HuH-7.5 (cell line): ENCODE measurements at regions not wholly inside any gene's neighbourhood (a gene's known extent, or its start where the extent isn't known, plus 50 kb on each side); places are given as distances from the start of the nearest gene placed in this dataset.

Experiments
- DNase-seq: peaks from one replicate; pipeline ENCODE4 v3.0.0; 2011; ENCODE audit warnings: low spot score

DNA sequence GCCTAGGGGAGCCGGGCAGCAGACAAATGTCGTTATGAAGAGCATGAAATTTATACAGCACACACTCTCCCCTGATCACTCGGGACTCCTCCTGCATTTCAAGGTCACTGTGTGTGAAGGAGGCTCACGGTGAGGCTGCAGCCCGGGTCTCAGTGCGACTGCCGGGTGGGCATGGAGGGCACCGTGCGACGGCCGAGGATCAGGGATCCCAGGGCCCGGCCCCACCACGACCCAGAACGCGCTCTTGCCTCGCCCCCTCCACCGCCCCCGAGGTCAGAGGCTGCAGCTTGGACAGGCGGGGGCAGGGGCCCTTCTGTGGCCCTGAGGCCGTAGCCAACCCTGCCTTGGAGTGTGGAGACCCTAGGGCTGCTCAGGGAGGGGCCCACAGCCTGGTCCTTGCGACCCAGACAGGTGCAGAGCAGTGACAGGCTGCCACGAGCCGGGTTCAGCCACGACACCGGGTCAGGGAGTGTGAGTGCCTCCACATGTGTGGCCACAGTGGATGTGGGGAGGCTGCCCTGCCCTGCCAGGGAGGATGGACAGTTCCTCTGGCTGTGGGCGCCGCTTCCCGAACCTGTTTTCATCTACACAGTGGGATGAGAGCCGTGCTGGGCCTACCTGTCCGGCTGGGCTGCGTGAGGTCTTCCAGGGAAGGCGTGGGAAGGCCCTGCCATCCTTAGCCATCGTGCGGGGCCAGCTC lies 89.3 kb upstream of the NKX1-1 start:
- DNase-seq, result no peak

DNA sequence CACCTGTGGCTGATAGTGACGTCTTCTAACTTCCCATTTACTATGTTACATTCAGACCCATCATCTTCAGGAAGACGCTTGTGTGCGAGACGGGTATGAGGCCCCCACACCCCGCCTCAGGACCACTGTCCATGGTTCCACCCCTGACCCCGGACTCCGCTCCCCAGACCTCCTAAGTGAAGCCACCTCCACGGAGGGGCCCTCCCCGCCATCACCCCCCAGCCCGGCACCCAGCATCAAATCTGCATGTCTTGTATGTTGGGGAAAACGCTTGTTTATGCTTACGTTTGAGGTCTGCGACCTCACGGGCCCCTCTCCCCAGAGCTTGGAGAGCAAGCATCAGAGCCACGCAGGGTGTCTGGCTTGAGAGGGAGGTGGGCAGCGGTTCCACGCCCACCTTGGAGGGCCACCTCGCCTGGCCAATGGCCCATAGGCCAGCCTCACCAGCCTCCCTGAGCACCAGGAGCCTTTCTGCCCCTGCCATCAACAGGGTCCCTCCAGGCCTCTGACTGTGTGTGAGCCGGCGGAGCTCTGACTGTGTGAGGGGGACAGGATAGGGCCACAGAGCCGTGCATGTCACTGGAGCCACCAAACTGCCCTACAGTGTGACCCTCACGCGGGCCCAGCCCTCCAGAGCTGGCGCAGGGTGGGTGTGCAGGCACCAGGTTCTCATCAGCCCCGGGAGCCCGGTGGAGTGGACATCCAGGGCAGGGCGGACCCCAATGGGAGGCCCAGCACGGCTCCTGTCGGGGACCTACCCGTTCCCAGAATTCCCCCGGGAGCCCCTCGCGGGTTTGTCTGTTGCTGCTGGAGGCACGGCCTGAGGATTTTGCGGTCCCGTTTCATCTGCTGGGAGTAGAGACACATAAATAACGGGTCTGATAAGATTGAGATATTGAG lies 88.4 kb upstream of the NKX1-1 start:
- no peak for DNase-seq

DNA sequence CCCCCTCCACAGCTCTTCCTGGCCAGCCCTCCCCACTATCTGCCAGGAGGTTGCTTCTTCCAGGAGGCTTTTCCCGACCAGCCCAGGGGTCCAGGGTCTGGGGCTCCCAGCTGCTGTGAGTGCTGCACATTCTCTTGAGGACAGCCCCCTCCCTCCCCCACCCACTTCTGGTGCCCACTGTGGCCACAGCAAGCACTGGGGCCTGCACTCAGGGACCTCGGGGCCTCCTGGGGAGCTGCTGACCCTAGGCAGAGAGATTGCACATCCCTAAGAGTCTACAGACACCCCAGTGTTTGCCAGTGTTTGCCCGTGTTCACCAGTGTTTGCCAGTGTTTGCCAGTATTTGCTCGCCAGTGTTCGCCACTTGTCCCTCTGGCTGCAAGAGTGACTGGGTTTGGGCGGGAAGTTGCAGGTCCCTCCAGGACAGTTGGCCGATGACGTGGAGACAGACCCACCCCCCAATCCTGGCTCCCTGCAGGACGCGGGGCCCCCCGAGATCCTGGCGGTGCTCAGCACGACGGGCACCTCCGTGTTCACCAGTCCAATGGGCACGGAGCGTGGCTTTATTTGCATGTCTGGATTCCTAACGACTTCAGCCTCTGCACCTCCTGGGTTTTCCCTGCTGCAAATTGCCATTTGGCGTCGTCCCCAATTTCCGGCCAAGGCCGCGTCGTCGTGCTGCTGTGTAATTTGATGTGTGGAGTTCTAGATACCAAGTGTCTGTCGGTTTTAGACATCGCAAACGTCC lies 87.5 kb upstream of the NKX1-1 start:
- DNase-seq, result no peak

DNA sequence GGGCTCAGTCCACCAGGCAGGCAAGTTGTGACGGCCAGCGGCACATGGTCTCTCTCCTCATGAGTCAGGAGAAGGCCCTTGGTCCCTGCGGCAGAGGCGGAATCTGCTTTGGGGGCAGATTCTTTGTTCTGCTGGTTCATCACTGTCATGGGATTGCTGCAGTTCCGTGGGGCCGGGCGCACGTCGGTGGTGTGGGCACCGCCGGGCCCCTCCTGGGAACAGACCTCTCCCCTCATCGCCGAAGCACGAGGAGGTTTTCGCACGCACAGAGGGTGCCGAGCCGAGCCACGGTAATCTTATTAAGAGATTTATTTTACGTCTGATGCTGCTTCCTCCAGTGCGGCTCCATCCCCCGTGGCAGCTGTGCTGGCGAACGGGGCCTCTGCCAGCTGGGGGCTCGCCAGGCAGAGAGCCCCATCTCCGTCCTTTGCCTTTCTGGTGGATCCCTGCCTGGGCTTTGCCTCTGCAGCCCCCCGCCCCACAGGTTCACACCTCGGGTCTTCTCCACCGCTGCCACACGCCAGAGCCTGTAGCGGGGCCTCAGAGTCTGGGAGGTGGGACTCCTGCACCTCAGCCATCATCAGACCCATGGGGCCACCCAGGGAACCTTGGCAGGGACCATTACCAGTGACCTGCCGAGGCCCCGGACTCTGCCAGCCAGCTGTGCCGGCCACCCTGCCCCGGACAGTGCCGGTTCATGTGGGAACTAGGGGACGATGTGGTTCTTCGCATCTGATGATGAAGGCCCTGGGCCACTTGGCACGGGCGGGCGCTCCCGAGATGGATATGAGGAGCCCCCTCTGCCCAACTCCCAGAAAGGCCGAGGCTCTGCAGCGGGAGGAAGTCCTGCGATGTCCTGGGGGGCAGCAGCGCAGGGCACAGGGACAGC lies 86.7 kb upstream of the NKX1-1 start:
- DNase-seq, result no peak

DNA sequence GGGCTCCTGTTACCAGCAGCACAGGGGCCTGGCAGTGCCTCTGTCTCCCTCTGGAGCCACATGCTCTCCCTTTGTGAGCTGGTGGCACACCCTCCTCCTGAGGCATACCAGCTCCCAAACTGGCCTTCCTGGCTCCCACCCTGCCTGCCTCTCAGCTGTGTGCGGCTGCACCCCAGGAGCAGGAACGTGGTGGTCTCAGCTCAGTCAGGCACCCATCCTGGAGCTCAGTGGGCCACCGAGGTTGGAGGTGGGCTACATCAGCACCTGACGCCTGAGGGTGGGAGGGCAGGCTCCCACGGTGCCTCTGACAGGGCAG lies 85.9 kb upstream of the NKX1-1 start:
- DNase-seq, result no peak

DNA sequence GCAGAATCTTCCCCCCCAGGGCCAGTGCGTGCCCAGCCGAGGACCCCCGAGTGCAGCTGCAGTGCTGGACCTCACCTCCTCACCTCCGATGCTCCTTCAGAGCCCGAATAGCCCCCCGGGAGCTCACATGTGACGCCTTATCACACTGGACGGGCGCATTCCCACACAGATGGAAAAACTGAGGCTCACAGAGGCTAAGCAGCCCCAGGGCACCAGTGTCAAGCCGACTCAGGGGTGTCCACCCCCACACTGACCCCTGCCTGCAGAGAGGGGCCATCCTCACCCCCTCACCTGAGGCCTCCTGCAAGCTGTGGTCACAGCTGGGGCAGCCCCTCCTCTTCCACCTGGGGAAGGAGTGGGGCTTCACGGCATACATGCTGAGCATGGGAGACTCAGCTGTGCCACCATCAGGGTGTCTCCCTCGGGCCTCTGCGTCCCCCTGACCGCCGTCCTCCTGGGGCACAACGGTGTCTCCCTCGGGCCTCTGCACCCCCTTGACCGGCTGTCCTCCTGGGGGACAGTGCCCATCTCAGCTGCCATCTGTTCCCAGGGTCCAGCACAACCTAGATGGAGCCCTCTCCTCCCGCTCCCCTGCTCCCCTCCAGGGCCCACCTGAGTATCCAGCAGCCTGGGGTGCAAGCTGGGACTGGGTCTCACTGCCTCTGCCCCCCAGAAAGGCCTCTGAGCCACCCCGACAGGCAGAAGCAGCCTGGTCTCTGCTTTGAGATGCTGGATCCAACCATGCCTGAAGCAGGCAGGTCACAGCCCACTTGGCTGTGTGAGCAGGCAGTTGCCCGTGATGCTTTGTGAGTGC lies 85.3 kb upstream of the NKX1-1 start:
- no peak for DNase-seq

DNA sequence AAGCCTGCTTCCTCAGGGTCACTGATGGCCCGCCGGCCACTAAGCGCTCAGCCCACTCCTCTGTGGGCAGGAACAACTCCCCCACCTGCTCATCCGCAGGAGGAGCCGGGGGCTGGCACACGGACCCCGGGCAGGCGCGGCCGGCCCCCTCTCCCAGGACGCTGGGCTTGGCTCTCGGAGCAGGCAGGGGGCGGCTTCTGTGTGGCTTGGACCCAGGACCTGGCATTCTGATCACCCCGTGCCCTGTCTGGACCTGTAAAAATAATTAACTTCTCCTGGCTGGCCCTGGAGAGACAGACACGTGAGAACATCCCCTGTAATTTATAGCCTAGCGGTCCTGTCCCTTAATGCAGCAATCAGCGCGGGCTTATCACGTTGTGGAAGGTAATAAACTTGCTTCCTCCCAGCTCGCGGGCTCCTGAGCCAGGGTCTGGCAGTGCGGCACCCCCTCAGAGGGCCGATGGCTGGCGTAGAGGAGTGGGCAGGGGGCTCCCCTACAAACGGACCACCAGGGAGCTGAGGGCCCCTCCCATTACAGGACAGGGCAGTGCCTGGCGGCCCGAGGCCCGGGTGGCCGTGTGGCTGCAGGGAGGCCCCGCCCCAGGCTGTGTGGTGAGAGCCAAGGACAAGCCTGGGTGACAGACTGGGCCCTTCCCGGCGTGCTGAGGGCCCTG lies 84.5 kb upstream of the NKX1-1 start:
- DNase-seq, result no peak

DNA sequence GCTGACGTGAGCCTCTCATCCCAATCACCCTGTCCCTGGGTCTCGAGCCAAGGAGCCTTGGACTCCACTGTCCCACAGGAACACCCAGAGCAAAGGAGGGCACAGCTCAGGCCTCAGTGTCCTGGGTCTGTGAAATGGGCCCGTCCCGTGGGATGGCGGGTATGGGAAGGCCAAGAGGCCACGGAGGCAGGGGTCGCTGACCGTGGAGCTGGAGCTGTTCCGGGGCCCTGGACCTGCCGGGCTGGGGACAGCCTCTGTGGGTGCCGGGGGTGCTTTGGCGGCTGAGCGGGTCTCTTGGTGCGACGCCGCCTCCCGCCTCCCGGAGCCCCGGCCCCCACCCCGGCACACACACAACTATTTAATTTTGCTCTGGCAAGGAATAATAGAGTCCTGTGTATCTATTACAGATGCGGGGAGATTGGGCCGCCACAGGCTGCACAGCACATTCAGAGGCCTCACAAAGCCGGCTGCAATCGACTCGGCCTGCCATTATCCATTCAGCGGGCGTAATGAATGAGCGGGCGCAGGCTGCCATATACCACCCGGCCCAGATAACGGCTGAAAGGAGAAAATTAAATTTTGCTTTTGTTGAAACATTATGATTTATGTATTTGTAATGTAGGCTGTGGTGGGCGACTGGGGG lies 83.9 kb upstream of the NKX1-1 start:
- no peak for DNase-seq

DNA sequence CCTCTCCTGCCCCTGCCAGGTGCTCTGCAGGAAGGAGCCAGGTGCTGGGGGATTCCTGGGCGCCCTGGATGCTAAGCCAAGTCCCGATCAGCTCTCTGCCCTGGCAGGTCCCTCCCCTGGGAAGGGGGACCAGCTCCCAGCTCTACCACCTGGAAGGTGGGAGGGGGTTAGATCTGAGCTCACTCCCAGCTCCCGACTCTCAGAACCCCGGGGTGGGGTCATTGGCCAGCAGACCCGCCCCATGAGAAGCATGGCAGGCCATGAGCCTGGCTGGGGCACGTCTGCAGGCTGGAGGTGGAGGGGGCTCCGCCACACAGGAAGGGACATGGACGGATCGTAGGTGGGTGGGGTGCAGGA lies 83.4 kb upstream of the NKX1-1 start:
- no peak for DNase-seq

DNA sequence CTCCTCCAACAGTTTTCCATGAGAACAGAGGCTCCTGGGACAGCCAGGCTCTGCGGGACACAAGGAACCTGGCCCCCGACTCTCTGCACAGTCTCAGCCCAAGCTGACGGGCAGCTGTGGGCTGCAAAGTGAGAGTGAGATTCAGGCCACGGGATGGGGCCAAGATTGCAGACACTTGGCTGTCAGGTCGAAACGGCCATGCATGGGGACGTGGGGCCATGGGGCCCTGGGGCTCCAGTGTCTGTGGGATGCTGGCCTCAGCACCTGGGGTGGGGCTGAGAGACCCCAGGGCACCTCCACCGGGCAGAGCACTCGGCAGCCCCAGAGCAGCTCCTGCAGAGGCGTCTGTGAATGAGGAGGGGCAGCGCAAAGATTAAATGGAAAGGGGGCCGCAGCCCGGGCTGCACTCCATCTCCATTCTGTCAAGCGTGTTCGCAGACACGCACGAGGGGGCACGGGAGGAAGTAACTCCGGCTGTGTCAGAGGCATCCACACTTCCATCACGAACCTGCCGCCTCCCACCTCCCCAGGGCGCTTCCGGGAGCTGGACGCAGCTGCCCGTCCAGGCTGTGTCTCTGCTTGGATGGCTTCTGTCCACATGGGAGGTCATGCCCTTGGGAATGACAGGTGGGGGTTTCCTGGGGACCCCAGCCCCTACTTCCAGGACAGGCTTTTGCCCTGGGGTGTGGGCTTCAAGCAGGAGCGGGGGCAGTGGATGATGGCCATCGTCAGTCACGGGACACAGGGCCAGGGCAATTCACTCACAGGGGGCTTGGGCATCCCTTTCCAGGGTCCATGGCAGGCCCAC lies 82.8 kb upstream of the NKX1-1 start:
- DNase-seq, result no peak

DNA sequence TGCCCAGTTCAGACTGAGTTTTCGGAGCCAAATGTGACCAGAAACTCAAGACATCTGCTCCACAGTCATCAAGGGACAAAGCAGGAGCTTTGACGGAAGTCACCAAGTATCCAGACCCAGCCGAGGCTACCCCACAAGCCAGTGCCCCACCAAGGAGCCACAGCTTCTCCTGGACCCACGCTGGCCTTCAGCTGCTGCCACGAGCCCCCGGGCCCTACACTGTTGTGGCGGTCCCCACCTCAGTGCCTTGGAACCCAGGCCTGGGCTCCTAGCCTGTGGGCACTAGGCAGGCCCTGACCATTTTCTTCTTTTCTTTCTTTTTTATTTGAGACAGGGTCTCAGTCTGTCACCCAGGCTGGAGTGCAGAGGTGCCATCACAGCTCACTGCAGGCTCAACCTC lies 82.1 kb upstream of the NKX1-1 start:
- no peak for DNase-seq

DNA sequence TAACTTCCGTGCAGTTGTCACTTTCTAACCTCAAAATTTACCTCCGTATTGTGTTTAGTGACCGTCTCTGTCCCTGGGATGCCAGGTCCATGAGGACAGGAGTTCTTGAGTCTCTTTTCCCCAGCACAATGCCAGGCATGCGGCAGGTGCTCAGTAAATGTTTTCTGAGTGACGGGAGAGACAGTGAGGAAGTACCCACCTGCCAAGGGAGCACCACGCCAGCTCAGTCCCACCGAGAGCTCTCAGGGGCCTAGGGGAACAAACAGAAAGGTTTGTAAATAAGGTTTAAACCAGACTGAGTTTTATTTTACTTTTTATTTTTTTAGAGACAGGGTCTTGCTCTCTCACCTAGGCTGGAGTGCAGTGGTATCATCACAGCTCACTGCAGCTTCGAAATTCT lies 81.5 kb upstream of the NKX1-1 start:
- no peak for DNase-seq

DNA sequence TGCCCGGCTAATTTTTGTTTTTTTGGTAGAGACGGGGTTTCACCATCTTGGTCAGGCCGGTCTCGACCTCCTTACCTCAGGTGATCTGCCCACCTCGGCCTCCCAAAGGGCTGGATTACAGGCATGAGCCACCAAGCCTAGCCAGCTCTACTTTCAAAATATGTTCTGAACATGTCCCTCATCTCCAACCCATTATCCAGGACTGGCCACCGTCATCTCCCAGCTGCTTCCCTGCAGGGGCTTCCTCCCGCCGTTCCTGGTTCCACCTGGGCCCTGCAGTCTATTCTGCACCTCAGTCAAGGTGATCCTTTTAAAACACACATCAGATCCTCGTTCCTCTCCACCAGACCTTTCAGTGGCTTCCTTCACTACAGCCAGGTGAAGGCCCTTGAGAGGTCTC lies 80.9 kb upstream of the NKX1-1 start:
- no peak for DNase-seq

DNA sequence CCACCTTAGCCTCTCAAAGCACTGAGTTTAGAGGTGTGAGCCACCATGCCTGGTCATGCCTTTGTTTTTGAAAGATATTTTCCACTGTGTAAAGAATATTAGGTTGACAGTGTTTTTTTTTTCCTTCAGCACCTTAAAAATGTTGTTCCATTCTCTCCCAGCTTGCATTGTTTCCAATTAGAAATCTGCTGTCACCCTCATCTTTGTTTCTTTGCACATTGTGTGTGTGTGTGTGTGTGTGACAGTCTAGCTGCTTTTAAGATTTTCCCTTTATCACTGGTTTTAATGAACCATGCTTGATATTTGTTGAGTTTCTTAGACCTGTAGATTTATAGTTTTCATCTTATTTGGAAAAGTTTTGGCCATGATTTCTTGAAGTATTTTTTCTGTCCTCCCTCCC lies 79.0 kb upstream of the NKX1-1 start:
- no peak for DNase-seq

DNA sequence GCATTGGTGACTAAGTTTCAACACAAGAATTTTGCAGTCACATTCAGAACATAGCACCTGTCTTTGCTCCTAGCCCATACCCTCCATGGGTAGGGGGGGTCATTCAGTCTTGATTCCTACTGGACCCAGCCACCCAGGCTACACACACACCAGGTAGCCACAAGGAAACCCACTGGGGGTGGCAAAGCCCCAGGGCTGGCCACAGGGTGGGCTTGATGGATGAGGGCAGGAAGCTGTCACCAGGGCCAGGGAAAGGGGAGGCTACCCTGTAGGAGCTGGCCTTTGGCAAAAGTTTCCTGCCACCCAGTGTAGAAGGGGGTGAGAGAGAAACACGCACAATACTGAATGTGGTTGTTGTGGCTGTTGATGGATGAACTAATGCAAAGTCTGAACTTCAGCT lies 74.5 kb upstream of the NKX1-1 start:
- no peak for DNase-seq

DNA sequence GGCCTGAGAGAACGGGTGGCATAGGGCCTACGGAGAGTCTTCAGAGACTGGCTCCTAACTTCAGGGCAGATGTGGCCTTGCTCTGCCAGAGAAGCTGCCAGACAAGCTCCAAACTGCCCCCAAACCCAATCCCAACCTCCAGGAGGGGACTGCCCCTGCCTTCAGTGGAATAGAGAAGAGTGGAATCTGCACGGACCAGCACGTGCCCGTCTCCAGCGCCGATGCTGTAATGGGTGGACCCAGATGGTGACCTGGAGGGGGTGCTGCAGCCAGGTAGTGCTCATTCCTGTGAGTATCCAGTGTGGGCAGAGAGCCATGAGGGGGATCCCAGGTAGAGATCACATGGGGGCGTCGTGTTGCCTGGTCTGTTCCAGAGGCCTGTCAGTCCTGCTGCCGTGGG lies 73.2 kb upstream of the NKX1-1 start:
- DNase-seq, result no peak

DNA sequence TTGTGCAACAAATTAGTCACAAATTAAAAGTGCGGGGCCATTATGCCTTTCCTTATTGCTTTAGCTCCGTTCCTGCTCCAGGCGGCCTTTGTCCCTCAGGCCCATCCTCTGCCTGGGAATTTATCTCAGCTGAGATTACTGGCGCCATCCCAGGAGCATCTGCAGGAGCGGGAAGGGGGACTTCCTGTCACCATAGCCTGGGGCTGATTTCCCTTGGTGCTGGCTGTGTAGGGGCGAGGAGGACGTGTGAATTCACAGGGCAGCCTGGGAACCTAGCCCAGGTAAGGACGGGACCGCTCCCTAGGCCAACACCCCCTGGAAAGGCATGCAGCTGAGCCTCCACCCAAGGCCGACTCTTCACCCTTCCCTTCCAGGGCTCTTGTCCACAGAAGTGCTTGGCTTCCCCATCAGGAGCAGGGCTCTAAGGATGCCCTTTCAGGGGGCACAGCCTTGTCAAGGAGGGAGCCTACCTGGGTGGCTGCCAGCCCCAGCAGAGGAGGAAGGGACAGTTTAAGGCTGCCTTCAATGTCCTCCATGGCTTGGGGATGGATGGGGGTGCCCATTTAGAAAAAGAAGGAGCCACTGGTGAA lies 72.6 kb upstream of the NKX1-1 start:
- no peak for DNase-seq

DNA sequence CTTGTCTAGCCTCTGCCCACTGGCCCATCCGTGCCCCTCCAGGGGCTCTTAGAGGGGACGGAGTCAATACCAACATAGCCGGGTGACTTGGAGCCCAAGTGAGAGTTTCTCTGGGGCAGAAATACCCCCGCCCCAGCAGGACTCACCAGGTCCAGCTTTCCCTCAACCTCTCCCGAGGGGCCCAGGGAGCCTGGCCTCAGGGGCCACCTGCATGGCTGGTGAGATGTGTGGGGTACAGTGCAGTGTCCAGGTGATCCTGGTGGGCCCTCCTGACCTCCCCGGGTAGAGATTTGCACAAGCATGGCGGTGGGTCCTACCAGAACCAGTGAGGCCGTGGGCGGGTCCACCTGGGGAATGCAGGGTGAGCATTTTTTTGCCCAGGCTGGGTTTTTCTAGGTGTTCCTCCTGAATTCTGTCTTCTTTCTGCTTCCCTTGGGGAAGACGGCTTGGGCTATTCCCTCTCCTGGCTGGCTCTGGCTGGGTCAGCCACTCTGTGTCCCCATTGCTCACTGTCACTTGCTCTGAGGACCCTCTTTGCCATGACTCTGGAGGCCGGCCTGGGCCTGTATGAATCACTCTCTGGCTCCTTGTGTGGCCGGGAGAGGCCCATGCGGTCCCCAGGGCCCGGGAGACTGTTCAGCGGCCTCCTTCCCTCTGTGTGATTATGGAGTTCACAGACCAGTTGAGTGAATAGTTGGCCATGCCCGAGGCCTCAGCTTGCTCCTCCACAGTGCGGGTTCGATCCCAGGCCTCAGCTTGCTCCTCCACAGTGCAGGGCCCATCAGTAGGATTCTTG lies 71.0 kb upstream of the NKX1-1 start:
- no peak for DNase-seq
